C4-2B (cell line): ENCODE measurements at regions not wholly inside any gene's neighbourhood (a gene's known extent, or its start where the extent isn't known, plus 50 kb on each side); places are given as distances from the start of the nearest gene placed in this dataset.

Source experiments
- ZFX ChIP-seq: fragments of 450-650 bp; IDR thresholded peaks from 2 replicates; pipeline ENCODE4 v1.6.1; 2017
- TF ChIP-seq, protein P1 (sequence below): fragments of 450-650 bp; conservative IDR thresholded peaks from 2 replicates; pipeline ENCODE4 v1.5.1; 2017; ENCODE audit warnings: mild to moderate bottlenecking

DNA sequence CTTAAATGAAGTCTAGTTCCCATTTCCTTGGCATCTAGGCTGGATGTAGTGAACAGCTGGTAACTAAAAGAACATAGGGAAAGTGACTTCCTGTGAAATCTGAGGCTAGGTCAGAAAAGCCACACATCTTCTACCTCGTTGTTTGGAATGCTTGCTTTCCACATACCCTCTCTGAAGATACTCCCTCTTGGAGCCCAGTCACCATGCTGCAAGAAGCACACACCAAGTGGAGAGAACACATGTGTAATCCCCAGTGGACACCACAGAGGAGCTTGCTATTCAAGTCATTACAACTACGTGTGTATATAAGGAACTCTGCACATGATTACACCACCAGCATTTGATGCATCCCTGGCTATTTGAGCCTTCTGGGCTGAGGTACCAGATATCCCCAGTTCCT is 125.9 kb downstream of the RGS21 start:
- TF ChIP-seq, protein P1, sequence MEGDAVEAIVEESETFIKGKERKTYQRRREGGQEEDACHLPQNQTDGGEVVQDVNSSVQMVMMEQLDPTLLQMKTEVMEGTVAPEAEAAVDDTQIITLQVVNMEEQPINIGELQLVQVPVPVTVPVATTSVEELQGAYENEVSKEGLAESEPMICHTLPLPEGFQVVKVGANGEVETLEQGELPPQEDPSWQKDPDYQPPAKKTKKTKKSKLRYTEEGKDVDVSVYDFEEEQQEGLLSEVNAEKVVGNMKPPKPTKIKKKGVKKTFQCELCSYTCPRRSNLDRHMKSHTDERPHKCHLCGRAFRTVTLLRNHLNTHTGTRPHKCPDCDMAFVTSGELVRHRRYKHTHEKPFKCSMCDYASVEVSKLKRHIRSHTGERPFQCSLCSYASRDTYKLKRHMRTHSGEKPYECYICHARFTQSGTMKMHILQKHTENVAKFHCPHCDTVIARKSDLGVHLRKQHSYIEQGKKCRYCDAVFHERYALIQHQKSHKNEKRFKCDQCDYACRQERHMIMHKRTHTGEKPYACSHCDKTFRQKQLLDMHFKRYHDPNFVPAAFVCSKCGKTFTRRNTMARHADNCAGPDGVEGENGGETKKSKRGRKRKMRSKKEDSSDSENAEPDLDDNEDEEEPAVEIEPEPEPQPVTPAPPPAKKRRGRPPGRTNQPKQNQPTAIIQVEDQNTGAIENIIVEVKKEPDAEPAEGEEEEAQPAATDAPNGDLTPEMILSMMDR, result no peak
- TF ChIP-seq ZFX, result no peak
